ENCODE measurements at regions not wholly inside any gene's neighbourhood (a gene's known extent, or its start where the extent isn't known, plus 50 kb on each side); places are given as distances from the start of the nearest gene placed in this dataset.

GRCh38 chr4:77235289-77235854, 78.4 kb downstream of the CCNG2 start:
- Mint-ChIP-seq H3K27ac (no peak overlapping the region), H3K4me1 (peaks cover 7 to 8% of the 10 kb centered on the region in 2 experiments), H3K36me3 (ENCODE audit: insufficient read depth in 1 of 3, low read depth in 3 of 3) (no peaks in the 10 kb centered on the region), H3K4me3 (no peak overlapping the region), H3K9me3 (no peaks in the 10 kb centered on the region), H3K27me3 (ENCODE audit: low read depth) (peaks cover 38% of the 10 kb centered on the region)
- no peaks in the 10 kb centered on the region for H3K9me3 ChIP-seq (ENCODE audit: control insufficient read depth, low read depth, low read length)
- H3K27me3 ChIP-seq (ENCODE audit: insufficient read depth, low read length) = no peaks in the 10 kb centered on the region
- H3K4me1 ChIP-seq (ENCODE audit: insufficient read depth, low read length) = no peaks in the 10 kb centered on the region
- no peaks in the 10 kb centered on the region for H3K79me1 ChIP-seq (ENCODE audit: insufficient read depth, low read depth, low read length, poor library complexity, severe bottlenecking)
- no peak overlapping the region for H3K14ac ChIP-seq (ENCODE audit: insufficient read depth, low read length)
- H2BK120ac ChIP-seq (ENCODE audit: low read depth, low read length, poor library complexity, severe bottlenecking) = no peak overlapping the region
- H2BK12ac ChIP-seq (ENCODE audit: insufficient read length, low read depth, low read length) = no peak overlapping the region
- no peak overlapping the region for H3K9ac ChIP-seq (ENCODE audit: extremely low read depth, insufficient read length, low read length)
- H2AK5ac ChIP-seq (ENCODE audit: insufficient read length, low read length) = no peak overlapping the region
- H4K5ac ChIP-seq (ENCODE audit: insufficient read length, low read depth, low read length) = no peak overlapping the region
- TF ChIP-seq, protein P1, sequence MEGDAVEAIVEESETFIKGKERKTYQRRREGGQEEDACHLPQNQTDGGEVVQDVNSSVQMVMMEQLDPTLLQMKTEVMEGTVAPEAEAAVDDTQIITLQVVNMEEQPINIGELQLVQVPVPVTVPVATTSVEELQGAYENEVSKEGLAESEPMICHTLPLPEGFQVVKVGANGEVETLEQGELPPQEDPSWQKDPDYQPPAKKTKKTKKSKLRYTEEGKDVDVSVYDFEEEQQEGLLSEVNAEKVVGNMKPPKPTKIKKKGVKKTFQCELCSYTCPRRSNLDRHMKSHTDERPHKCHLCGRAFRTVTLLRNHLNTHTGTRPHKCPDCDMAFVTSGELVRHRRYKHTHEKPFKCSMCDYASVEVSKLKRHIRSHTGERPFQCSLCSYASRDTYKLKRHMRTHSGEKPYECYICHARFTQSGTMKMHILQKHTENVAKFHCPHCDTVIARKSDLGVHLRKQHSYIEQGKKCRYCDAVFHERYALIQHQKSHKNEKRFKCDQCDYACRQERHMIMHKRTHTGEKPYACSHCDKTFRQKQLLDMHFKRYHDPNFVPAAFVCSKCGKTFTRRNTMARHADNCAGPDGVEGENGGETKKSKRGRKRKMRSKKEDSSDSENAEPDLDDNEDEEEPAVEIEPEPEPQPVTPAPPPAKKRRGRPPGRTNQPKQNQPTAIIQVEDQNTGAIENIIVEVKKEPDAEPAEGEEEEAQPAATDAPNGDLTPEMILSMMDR (conservative IDR thresholded peaks at IDR 0.05) = no peak
- no peak overlapping the region for H2AFZ ChIP-seq (ENCODE audit: low read length)
- H3K18ac ChIP-seq (ENCODE audit: insufficient read length, low read depth, low read length) = no peak overlapping the region
- no peak overlapping the region for H3K23ac ChIP-seq (ENCODE audit: insufficient read length, low read depth, low read length)
- no peak overlapping the region for H3K4me2 ChIP-seq (ENCODE audit: insufficient read depth, insufficient read length, low read length)
- H3K4ac ChIP-seq (ENCODE audit: low read depth, low read length) = no peak overlapping the region
- H3K79me2 ChIP-seq (ENCODE audit: insufficient read depth, low read length) = no peaks in the 10 kb centered on the region
- no peak overlapping the region for H3K27ac ChIP-seq (ENCODE audit: insufficient read length, low read depth, low read length)
- no peak overlapping the region for H4K8ac ChIP-seq (replicated peaks; ENCODE audit: insufficient read length, low read depth, low read length)
- no peak for DNase-seq
- no peak overlapping the region for H3K56ac ChIP-seq (ENCODE audit: insufficient read length, low read depth, low read length)
- no peaks in the 10 kb centered on the region for H4K20me1 ChIP-seq (ENCODE audit: control insufficient read depth, insufficient read depth, insufficient read length)
- H4K91ac ChIP-seq (ENCODE audit: insufficient read length, low read depth, low read length) = no peak overlapping the region
- H2BK5ac ChIP-seq (ENCODE audit: insufficient read length, low read length) = no peak overlapping the region
- H3T11ph ChIP-seq (ENCODE audit: low read length) = no peak overlapping the region
- no peak overlapping the region for H2BK20ac ChIP-seq (ENCODE audit: low read depth, low read length, poor library complexity, severe bottlenecking)
- H3K23me2 ChIP-seq (ENCODE audit: insufficient read length, low read depth, low read length, poor library complexity, severe bottlenecking) = no peaks in the 10 kb centered on the region
- no peak overlapping the region for H2BK15ac ChIP-seq (ENCODE audit: low read depth, low read length)
- WGBS (ENCODE audit: extremely low coverage, insufficient read length, low lambda C conversion rate) = no CpG with 5 or more reads among the region's 2 CpGs
